Type B pancreatic cell (in vitro differentiated cells): ENCODE measurements at regions not wholly inside any gene's neighbourhood (a gene's known extent, or its start where the extent isn't known, plus 50 kb on each side); places are given as distances from the start of the nearest gene placed in this dataset.

Source experiments
- DNase-seq: peaks from one replicate; pipeline ENCODE4 v3.0.0; 2021; ENCODE audit warnings: mixed read lengths; ENCODE audit not compliant: unreplicated experiment; ENCODE audit errors: extremely low spot score
- H3K27ac Mint-ChIP-seq: 2 replicates; pipeline ENCODE4 v1.8.0; 2021; ENCODE audit warnings: mild to moderate bottlenecking, mixed read lengths
- H3K27me3 Mint-ChIP-seq: 2 replicates; pipeline ENCODE4 v1.8.0; 2021; ENCODE audit warnings: mixed read lengths
- H3K36me3 Mint-ChIP-seq: 2 replicates; pipeline ENCODE4 v1.8.0; 2021; ENCODE audit warnings: mixed read lengths
- H3K4me1 Mint-ChIP-seq: one replicate; pipeline ENCODE4 v1.8.0; 2021; ENCODE audit warnings: mixed read lengths; ENCODE audit not compliant: unreplicated experiment
- H3K4me3 Mint-ChIP-seq: 2 replicates; pipeline ENCODE4 v1.8.0; 2021; ENCODE audit warnings: mild to moderate bottlenecking, mixed read lengths
- H3K9me3 Mint-ChIP-seq: 2 replicates; pipeline ENCODE4 v1.8.0; 2021; ENCODE audit warnings: mixed read lengths
- TF ChIP-seq, protein P1 (sequence below): fragments of 200-600 bp; sonication (generic); conservative IDR thresholded peaks from 2 replicates; pipeline ENCODE4 v1.5.0; 2021; ENCODE audit warnings: antibody characterized with exemption, mild to moderate bottlenecking

DNA sequence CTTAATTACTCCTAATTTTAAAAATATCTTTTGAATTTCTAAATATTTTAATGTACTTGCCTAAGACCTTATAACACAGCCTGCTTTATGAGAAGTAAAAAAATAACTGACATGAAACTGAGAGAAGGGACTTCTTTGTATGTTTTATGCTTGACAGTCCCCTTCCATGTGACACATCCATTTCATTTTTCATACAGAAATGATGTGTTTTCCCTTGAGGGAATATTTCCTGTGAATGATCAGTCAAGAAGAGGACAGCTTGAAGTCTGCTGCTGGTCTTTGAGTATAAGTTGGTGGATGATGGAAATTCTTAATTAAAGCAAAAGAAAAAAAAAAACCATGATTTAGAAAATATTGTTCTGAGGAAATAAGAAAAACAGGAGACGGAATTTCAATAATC, 230.4 kb upstream of the KLHL1 start:
- Mint-ChIP-seq H3K4me1 (no peaks in the 10 kb centered on the region), H3K36me3 (no peaks in the 10 kb centered on the region), H3K4me3 (no peak overlapping the region), H3K27ac (no peak overlapping the region), H3K9me3 (no peaks in the 10 kb centered on the region), H3K27me3 (no peaks in the 10 kb centered on the region)
- no peak for DNase-seq
- TF ChIP-seq, protein P1, sequence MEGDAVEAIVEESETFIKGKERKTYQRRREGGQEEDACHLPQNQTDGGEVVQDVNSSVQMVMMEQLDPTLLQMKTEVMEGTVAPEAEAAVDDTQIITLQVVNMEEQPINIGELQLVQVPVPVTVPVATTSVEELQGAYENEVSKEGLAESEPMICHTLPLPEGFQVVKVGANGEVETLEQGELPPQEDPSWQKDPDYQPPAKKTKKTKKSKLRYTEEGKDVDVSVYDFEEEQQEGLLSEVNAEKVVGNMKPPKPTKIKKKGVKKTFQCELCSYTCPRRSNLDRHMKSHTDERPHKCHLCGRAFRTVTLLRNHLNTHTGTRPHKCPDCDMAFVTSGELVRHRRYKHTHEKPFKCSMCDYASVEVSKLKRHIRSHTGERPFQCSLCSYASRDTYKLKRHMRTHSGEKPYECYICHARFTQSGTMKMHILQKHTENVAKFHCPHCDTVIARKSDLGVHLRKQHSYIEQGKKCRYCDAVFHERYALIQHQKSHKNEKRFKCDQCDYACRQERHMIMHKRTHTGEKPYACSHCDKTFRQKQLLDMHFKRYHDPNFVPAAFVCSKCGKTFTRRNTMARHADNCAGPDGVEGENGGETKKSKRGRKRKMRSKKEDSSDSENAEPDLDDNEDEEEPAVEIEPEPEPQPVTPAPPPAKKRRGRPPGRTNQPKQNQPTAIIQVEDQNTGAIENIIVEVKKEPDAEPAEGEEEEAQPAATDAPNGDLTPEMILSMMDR, result no peak

DNA sequence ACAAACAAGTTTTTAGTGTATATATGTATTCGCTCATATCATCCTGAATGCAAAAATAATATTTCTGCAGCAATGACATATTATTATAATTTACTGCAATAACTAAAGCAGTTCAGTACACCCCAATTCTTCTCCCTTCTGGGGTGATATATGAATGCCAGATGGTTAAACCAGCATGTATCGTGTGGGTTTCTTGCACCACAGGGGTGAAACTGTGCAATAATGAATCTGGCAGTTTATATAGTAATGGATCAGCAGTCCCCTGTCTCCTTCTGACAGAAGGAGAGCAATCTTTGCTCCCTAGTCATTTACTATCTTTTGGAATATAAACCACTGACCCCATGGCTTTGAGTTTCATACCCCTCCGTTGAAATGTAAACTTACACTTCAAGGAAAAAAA, 228.6 kb upstream of the KLHL1 start:
- no peaks in the 10 kb centered on the region for H3K27me3 Mint-ChIP-seq

DNA sequence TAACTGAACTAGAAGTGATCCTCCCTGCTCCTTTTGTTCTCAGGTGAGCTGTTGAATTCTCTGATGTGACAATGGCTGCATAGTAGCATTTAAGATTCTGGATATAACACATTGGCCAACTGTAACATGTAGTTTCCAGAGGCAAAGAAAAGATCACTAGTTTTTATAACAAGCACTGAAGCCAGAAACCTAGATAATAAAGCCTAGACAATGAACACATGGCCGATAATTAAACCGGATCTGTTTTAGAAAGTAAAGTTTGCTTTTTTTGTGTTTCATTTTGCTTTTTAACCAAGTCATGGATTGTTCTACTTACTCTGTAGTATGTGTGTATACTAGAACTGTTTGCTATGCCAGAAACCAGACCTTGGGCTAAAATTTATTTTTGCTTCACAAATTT, 225.5 kb upstream of the KLHL1 start:
- no peak for DNase-seq
- Mint-ChIP-seq H3K9me3 (no peaks in the 10 kb centered on the region), H3K4me1 (no peaks in the 10 kb centered on the region), H3K27me3 (peaks cover 3% of the 10 kb centered on the region), H3K36me3 (no peaks in the 10 kb centered on the region), H3K4me3 (no peak overlapping the region), H3K27ac (no peak overlapping the region)
- TF ChIP-seq, protein P1, result no peak

More for the DNA sequence above, 228.6 kb upstream of the KLHL1 start:
- TF ChIP-seq, protein P1, result no peak
- DNase-seq, result no peak
- no peaks in the 10 kb centered on the region for H3K36me3 Mint-ChIP-seq
- no peak overlapping the region for H3K4me3 Mint-ChIP-seq
- no peaks in the 10 kb centered on the region for H3K4me1 Mint-ChIP-seq
- H3K9me3 Mint-ChIP-seq, result no peaks in the 10 kb centered on the region
- H3K27ac Mint-ChIP-seq, result no peak overlapping the region

DNA sequence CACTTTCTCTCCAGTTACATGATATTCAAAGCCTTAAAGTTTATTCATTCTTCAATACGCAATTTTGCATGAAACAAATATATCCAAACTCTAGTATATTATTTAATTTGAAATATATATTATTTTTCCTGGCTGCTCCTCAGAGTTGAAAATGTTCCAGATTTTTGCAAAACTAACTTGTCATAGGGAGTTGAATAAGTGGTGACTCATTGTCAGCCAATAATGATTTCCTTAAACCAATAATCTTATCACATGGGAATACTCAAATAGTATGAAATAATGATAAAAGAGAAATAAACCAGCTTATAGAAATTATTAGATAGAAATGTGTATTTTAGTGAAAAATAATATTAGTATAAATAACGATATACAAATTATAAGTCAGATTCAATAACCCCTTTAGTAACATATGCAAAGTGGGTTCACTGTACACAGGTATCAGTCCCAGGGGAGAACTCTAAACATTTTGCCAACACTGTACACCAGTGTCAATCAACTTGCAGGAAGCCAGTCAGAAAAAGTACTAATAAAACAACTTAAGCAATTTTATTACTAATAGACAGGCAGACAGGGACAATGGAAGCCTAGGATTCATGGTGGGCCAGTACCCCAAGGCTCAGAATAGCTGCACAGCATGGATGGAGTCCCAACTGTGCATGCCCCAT, 222.6 kb upstream of the KLHL1 start:
- DNase-seq, result no peak
- no peak overlapping the region for H3K27ac Mint-ChIP-seq
- no peaks in the 10 kb centered on the region for H3K36me3 Mint-ChIP-seq
- H3K27me3 Mint-ChIP-seq, result peaks cover 3% of the 10 kb centered on the region
- H3K4me1 Mint-ChIP-seq, result no peaks in the 10 kb centered on the region
- no peaks in the 10 kb centered on the region for H3K9me3 Mint-ChIP-seq
- no peak overlapping the region for H3K4me3 Mint-ChIP-seq
- TF ChIP-seq, protein P1, result no peak

DNA sequence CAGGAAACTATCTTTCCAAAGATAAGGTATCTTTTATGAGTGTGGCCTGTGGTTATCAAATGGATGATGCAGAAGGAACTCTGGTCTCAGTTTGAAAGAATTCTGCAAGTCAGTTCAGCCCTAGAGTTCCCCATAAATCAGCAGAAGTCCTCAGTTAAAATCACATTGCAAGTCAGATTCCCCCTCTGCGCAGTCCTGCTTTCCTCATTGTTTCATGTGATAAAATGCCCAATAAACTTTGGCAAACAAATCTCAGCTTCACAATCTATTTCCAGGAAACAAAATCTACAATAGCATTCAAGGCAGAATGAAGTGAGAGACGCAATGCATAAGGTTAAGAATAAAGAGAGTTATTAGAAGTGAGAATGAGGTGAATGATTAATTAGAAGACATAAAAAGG, 216.3 kb upstream of the KLHL1 start:
- peaks cover 3% of the 10 kb centered on the region for H3K27me3 Mint-ChIP-seq
- peaks cover 5% of the 10 kb centered on the region for H3K4me1 Mint-ChIP-seq
- H3K36me3 Mint-ChIP-seq, result no peaks in the 10 kb centered on the region
- no peak overlapping the region for H3K4me3 Mint-ChIP-seq
- TF ChIP-seq, protein P1, result no peak
- H3K27ac Mint-ChIP-seq, result no peak overlapping the region
- DNase-seq, result no peak
- no peaks in the 10 kb centered on the region for H3K9me3 Mint-ChIP-seq

GRCh38 chr13:70311191-70311590, 202.9 kb upstream of the KLHL1 start:
- Mint-ChIP-seq H3K36me3 (no peaks in the 10 kb centered on the region), H3K9me3 (no peaks in the 10 kb centered on the region), H3K4me1 (no peaks in the 10 kb centered on the region), H3K27me3 (no peaks in the 10 kb centered on the region), H3K4me3 (no peak overlapping the region), H3K27ac (no peak overlapping the region)
- TF ChIP-seq, protein P1, result no peak
- no peak for DNase-seq
